Neural cell (in vitro differentiated cells): ENCODE measurements at regions not wholly inside any gene's neighbourhood (a gene's known extent, or its start where the extent isn't known, plus 50 kb on each side); places are given as distances from the start of the nearest gene placed in this dataset.

ENCODE experiments used
- H2AFZ ChIP-seq: fragments of 200-600, 300-800 bp; sonication (generic), shearing (Covaris generic); 2 replicates; pipeline ENCODE4 v1.6.0; 2014; ENCODE audit warnings: low read depth, mild to moderate bottlenecking, antibody characterized with exemption, low read length, moderate library complexity
- H3F3A ChIP-seq: fragments of 200-600 bp; shearing (Covaris generic); 2 replicates; pipeline ENCODE4 v1.6.1; 2016; ENCODE audit warnings: mild to moderate bottlenecking, moderate library complexity, mixed read lengths, antibody characterized with exemption, low read length; ENCODE audit not compliant: insufficient read depth, poor library complexity, severe bottlenecking
- H3K27ac ChIP-seq: fragments of 200-600, 300-800 bp; sonication (generic), shearing (Covaris generic); 2 replicates; pipeline ENCODE4 v1.5.1; 2014; ENCODE audit warnings: mild to moderate bottlenecking, low read length, moderate library complexity
- H3K27me3 ChIP-seq: fragments of 300-800, 200-600 bp; sonication (generic), shearing (Covaris generic); 2 replicates; pipeline ENCODE4 v1.6.0; 2014; ENCODE audit warnings: mild to moderate bottlenecking, low read depth, low read length, moderate library complexity; ENCODE audit not compliant: insufficient read depth
- H3K36me3 ChIP-seq: fragments of 300-800, 200-600 bp; sonication (generic), shearing (Covaris generic); 2 replicates; pipeline ENCODE4 v1.5.1; 2014; ENCODE audit warnings: mild to moderate bottlenecking, antibody characterized with exemption, low read length, moderate library complexity; ENCODE audit not compliant: insufficient read depth
- H3K4me2 ChIP-seq: fragments of 300-800, 200-600 bp; sonication (generic), shearing (Covaris generic); 2 replicates; pipeline ENCODE4 v1.6.0; 2014; ENCODE audit warnings: mild to moderate bottlenecking, low read length
- H3K4me3 ChIP-seq: fragments of 300-800, 200-600 bp; sonication (generic), shearing (Covaris generic); 2 replicates; pipeline ENCODE4 v1.5.1; 2014; ENCODE audit warnings: mild to moderate bottlenecking, low read length, moderate library complexity
- H3K79me2 ChIP-seq: fragments of 200-600 bp; shearing (Covaris generic); replicated peaks from 2 replicates; pipeline ENCODE4 v1.6.0; 2014; ENCODE audit warnings: mild to moderate bottlenecking, low read length, moderate library complexity; ENCODE audit not compliant: insufficient read depth
- H3K9ac ChIP-seq: fragments of 300-800, 200-600 bp; sonication (generic), shearing (Covaris generic); 2 replicates; pipeline ENCODE4 v1.6.1; 2016; ENCODE audit warnings: mild to moderate bottlenecking, low read length, mixed read lengths
- H3K9me2 ChIP-seq: fragments of 200-600 bp; shearing (Covaris generic); 2 replicates; pipeline ENCODE4 v1.6.1; 2016; ENCODE audit warnings: mild to moderate bottlenecking, low read length, mixed read lengths; ENCODE audit not compliant: insufficient read depth
- H3K9me3 ChIP-seq: fragments of 200-600, 300-800 bp; sonication (generic), shearing (Covaris generic); 2 replicates; pipeline ENCODE4 v1.6.1; 2016; ENCODE audit warnings: mild to moderate bottlenecking, mixed run types, low read length, moderate library complexity, mixed read lengths
- H4K20me1 ChIP-seq: fragments of 200-600 bp; shearing (Covaris generic); 2 replicates; pipeline ENCODE4 v1.6.1; 2016; ENCODE audit warnings: mild to moderate bottlenecking, mixed run types; ENCODE audit not compliant: insufficient read depth
- CTCF ChIP-seq: fragments of 450-650 bp; IDR thresholded peaks from 2 replicates; pipeline ENCODE4 v1.5.1; 2014; ENCODE audit warnings: antibody characterized with exemption, mild to moderate bottlenecking, moderate library complexity; ENCODE audit not compliant: poor library complexity, severe bottlenecking
- EP300 ChIP-seq: fragments of 450-650 bp; conservative IDR thresholded peaks from 2 replicates; pipeline ENCODE4 v1.6.1; 2014; ENCODE audit warnings: antibody characterized with exemption, mild to moderate bottlenecking, moderate library complexity; ENCODE audit not compliant: poor library complexity, severe bottlenecking
- EZH2 ChIP-seq: fragments of 200-600, 300-800 bp; shearing (Covaris generic), sonication (generic); IDR thresholded peaks from 2 replicates; pipeline ENCODE4 v1.6.1; 2014; ENCODE audit warnings: antibody characterized with exemption, low read length, borderline replicate concordance, mild to moderate bottlenecking; ENCODE audit not compliant: insufficient read depth, poor library complexity, severe bottlenecking
- MXI1 ChIP-seq: fragments of 450-650 bp; conservative IDR thresholded peaks from 2 replicates; pipeline ENCODE4 v1.6.1; 2014; ENCODE audit warnings: antibody characterized with exemption, mild to moderate bottlenecking; ENCODE audit not compliant: poor library complexity, severe bottlenecking
- POLR2AphosphoS5 ChIP-seq: IDR thresholded peaks from 2 replicates; pipeline ENCODE4 v1.6.1; 2012
- RAD21 ChIP-seq: fragments of 450-650 bp; conservative IDR thresholded peaks from 2 replicates; pipeline ENCODE4 v1.6.1; 2014; ENCODE audit warnings: antibody characterized with exemption, mild to moderate bottlenecking, moderate library complexity
- REST ChIP-seq: IDR thresholded peaks from 2 replicates; pipeline ENCODE4 v1.6.1; 2012; ENCODE audit warnings: borderline replicate concordance
- SMC3 ChIP-seq: fragments of 450-650 bp; conservative IDR thresholded peaks from 2 replicates; pipeline ENCODE4 v1.6.1; 2014; ENCODE audit warnings: antibody characterized with exemption, mild to moderate bottlenecking, moderate library complexity; ENCODE audit not compliant: poor library complexity
- TAF1 ChIP-seq: IDR thresholded peaks from 2 replicates; pipeline ENCODE4 v1.6.1; 2012; ENCODE audit warnings: low read depth

GRCh38 chr15:81780966-81781365, 264.9 kb downstream of the MEX3B start:
- Histone ChIP-seq H3K36me3 (no peaks in the 10 kb centered on the region), H4K20me1 (no peaks in the 10 kb centered on the region), H3K4me3 (no peak overlapping the region), H3F3A (no peaks in the 10 kb centered on the region), H3K79me2 (no peaks in the 10 kb centered on the region), H3K9ac (no peak overlapping the region), H2AFZ (no peak overlapping the region), H3K27me3 (no peaks in the 10 kb centered on the region), H3K27ac (no peak overlapping the region), H3K4me2 (no peak overlapping the region), H3K9me3 (no peaks in the 10 kb centered on the region), H3K9me2 (no peaks in the 10 kb centered on the region)
- no peak for TF ChIP-seq MXI1
- no peak for TF ChIP-seq RAD21
- TF ChIP-seq TAF1, result no peak
- no peak for TF ChIP-seq SMC3
- no peak for TF ChIP-seq CTCF
- TF ChIP-seq POLR2AphosphoS5, result no peak
- TF ChIP-seq EP300, result no peak
- no peak for TF ChIP-seq REST
- no peak for TF ChIP-seq EZH2

GRCh38 chr15:81779181-81779580, 266.6 kb downstream of the MEX3B start:
- H3F3A ChIP-seq, result no peaks in the 10 kb centered on the region
- no peaks in the 10 kb centered on the region for H3K36me3 ChIP-seq

More at GRCh38 chr15:81779181-81779580, 266.6 kb downstream of the MEX3B start:
- no peak overlapping the region for H2AFZ ChIP-seq
- TF ChIP-seq EP300, result no peak
- TF ChIP-seq SMC3, result no peak
- no peak for TF ChIP-seq CTCF
- TF ChIP-seq POLR2AphosphoS5, result no peak
- no peak for TF ChIP-seq TAF1
- no peak for TF ChIP-seq EZH2
- TF ChIP-seq RAD21, result no peak
- no peak for TF ChIP-seq REST
- no peak for TF ChIP-seq MXI1
- H3K4me3 ChIP-seq, result no peak overlapping the region
- H3K4me2 ChIP-seq, result no peak overlapping the region
- no peaks in the 10 kb centered on the region for H3K9me2 ChIP-seq
- no peak overlapping the region for H3K9ac ChIP-seq
- H3K27ac ChIP-seq, result no peak overlapping the region
- H4K20me1 ChIP-seq, result no peaks in the 10 kb centered on the region
- H3K9me3 ChIP-seq, result no peaks in the 10 kb centered on the region
- no peaks in the 10 kb centered on the region for H3K79me2 ChIP-seq
- H3K27me3 ChIP-seq, result no peaks in the 10 kb centered on the region
